ENCODE measurements at regions not wholly inside any gene's neighbourhood (a gene's known extent, or its start where the extent isn't known, plus 50 kb on each side); places are given as distances from the start of the nearest gene placed in this dataset.

DNA sequence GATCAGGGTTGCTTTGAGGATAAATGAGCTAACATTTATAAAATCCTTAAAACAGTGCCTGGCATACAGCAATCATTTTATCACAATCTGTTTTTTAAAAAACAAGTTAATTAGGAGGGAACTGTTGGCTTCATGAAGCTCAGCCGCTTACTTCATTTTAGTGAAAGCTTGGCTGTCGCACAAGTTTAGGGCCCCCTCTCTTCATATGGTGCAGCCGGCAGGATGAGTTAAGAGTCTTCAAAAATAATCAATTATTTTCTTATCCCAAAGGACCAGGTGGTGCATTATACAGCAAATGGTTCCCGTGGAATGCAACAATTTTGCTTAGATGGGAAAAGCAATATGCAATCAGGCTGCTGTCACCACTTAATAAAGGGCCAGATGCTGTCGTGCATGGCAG is 57.4 kb upstream of the PROKR2 start:
- H3K4me1 Mint-ChIP-seq: no peaks in the 10 kb centered on the region
- no peak overlapping the region for H3K9ac ChIP-seq (ENCODE audit: extremely low read depth, insufficient read length, low read length)
- no peak overlapping the region for H2AK5ac ChIP-seq (ENCODE audit: insufficient read length, low read length)
- H2BK15ac ChIP-seq (ENCODE audit: low read depth, low read length): no peak overlapping the region
- no peaks in the 10 kb centered on the region; a peak in 2 of 5 replicates for H3K9me3 Mint-ChIP-seq
- no peak overlapping the region for H2BK120ac ChIP-seq (ENCODE audit: low read depth, low read length, poor library complexity, severe bottlenecking)
- no peak overlapping the region for H3K23ac ChIP-seq (ENCODE audit: insufficient read length, low read depth, low read length)
- no peaks in the 10 kb centered on the region for H3K79me1 ChIP-seq (ENCODE audit: insufficient read depth, low read depth, low read length, poor library complexity, severe bottlenecking)
- H4K5ac ChIP-seq (ENCODE audit: insufficient read length, low read depth, low read length): no peak overlapping the region
- no peaks in the 10 kb centered on the region for H4K20me1 ChIP-seq (ENCODE audit: control insufficient read depth, insufficient read depth, insufficient read length)
- TF ChIP-seq, protein P1, sequence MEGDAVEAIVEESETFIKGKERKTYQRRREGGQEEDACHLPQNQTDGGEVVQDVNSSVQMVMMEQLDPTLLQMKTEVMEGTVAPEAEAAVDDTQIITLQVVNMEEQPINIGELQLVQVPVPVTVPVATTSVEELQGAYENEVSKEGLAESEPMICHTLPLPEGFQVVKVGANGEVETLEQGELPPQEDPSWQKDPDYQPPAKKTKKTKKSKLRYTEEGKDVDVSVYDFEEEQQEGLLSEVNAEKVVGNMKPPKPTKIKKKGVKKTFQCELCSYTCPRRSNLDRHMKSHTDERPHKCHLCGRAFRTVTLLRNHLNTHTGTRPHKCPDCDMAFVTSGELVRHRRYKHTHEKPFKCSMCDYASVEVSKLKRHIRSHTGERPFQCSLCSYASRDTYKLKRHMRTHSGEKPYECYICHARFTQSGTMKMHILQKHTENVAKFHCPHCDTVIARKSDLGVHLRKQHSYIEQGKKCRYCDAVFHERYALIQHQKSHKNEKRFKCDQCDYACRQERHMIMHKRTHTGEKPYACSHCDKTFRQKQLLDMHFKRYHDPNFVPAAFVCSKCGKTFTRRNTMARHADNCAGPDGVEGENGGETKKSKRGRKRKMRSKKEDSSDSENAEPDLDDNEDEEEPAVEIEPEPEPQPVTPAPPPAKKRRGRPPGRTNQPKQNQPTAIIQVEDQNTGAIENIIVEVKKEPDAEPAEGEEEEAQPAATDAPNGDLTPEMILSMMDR (conservative IDR thresholded peaks at IDR 0.05): no peak
- no peaks in the 10 kb centered on the region for H3K27me3 ChIP-seq (ENCODE audit: insufficient read depth, low read length)
- no peak overlapping the region for H3K18ac ChIP-seq (ENCODE audit: insufficient read length, low read depth, low read length)
- H3K23me2 ChIP-seq (ENCODE audit: insufficient read length, low read depth, low read length, poor library complexity, severe bottlenecking): no peaks in the 10 kb centered on the region
- H3K27ac ChIP-seq (ENCODE audit: insufficient read length, low read depth, low read length): no peak overlapping the region
- no peak overlapping the region for H3K4me2 ChIP-seq (ENCODE audit: insufficient read depth, insufficient read length, low read length)
- H2AFZ ChIP-seq (ENCODE audit: low read length): no peak overlapping the region
- DNase-seq: no peak
- H3K36me3 Mint-ChIP-seq (ENCODE audit: insufficient read depth in 1 of 3, low read depth in 3 of 3): no peaks in the 10 kb centered on the region
- no peak overlapping the region for H3K56ac ChIP-seq (ENCODE audit: insufficient read length, low read depth, low read length)
- peaks cover 2% of the 10 kb centered on the region for H3K27me3 Mint-ChIP-seq (ENCODE audit: low read depth)
- H2BK12ac ChIP-seq (ENCODE audit: insufficient read length, low read depth, low read length): no peak overlapping the region
- H2BK5ac ChIP-seq (ENCODE audit: insufficient read length, low read length): no peak overlapping the region
- no peak overlapping the region for H3T11ph ChIP-seq (ENCODE audit: low read length)
- H2BK20ac ChIP-seq (ENCODE audit: low read depth, low read length, poor library complexity, severe bottlenecking): no peak overlapping the region
- H4K8ac ChIP-seq (replicated peaks; ENCODE audit: insufficient read length, low read depth, low read length): no peak overlapping the region
- no CpG with 5 or more reads among the region's 5 CpGs for WGBS (ENCODE audit: extremely low coverage, insufficient read length, low lambda C conversion rate)
- H3K27ac Mint-ChIP-seq: no peak overlapping the region
- no peaks in the 10 kb centered on the region for H3K4me1 ChIP-seq (ENCODE audit: insufficient read depth, low read length)
- no peak overlapping the region for H3K4ac ChIP-seq (ENCODE audit: low read depth, low read length)
- no peak overlapping the region for H3K4me3 Mint-ChIP-seq
- no peaks in the 10 kb centered on the region for H3K9me3 ChIP-seq (ENCODE audit: control insufficient read depth, low read depth, low read length)
- no peaks in the 10 kb centered on the region for H3K79me2 ChIP-seq (ENCODE audit: insufficient read depth, low read length)
- H3K14ac ChIP-seq (ENCODE audit: insufficient read depth, low read length): no peak overlapping the region; the same call in 1 of the 2 replicates
- no peak overlapping the region for H4K91ac ChIP-seq (ENCODE audit: insufficient read length, low read depth, low read length)

Measured in H9 (cell line).